ENCODE measurements at regions not wholly inside any gene's neighbourhood (a gene's known extent, or its start where the extent isn't known, plus 50 kb on each side); places are given as distances from the start of the nearest gene placed in this dataset.

GRCh38 chr16:25449802-25450201 lies 192.2 kb upstream of the ZKSCAN2 start:
- no peaks in the 10 kb centered on the region for H3K36me3 ChIP-seq (replicated peaks in 1 of 2; ENCODE audit: control insufficient read depth in 1 of 2, insufficient read depth in 2 of 2, low read length in 1 of 2)
- no peak for TF ChIP-seq RXRA (IDR thresholded peaks at IDR 0.05; ENCODE audit: borderline replicate concordance, low read depth)
- no peak for TF ChIP-seq JUND (IDR thresholded peaks at IDR 0.05)
- TF ChIP-seq PBX3 (IDR thresholded peaks at IDR 0.05), result no peak
- TF ChIP-seq USF1 (IDR thresholded peaks at IDR 0.05; ENCODE audit: borderline replicate concordance, low read depth), result no peak
- no peak for TF ChIP-seq FOSL2 (IDR thresholded peaks at IDR 0.05; ENCODE audit: borderline replicate concordance, low read depth)
- TF ChIP-seq, protein P1, sequence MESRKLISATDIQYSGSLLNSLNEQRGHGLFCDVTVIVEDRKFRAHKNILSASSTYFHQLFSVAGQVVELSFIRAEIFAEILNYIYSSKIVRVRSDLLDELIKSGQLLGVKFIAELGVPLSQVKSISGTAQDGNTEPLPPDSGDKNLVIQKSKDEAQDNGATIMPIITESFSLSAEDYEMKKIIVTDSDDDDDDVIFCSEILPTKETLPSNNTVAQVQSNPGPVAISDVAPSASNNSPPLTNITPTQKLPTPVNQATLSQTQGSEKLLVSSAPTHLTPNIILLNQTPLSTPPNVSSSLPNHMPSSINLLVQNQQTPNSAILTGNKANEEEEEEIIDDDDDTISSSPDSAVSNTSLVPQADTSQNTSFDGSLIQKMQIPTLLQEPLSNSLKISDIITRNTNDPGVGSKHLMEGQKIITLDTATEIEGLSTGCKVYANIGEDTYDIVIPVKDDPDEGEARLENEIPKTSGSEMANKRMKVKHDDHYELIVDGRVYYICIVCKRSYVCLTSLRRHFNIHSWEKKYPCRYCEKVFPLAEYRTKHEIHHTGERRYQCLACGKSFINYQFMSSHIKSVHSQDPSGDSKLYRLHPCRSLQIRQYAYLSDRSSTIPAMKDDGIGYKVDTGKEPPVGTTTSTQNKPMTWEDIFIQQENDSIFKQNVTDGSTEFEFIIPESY (IDR thresholded peaks at IDR 0.05; ENCODE audit: borderline replicate concordance, low read depth), result no peak
- no peak for TF ChIP-seq USF2 (IDR thresholded peaks at IDR 0.05; ENCODE audit: borderline replicate concordance, low read depth, low read length)
- TF ChIP-seq POLR2AphosphoS5 (IDR thresholded peaks at IDR 0.05; ENCODE audit: low read depth, low read length), result no peak
- TF ChIP-seq NRF1 (IDR thresholded peaks at IDR 0.05; ENCODE audit: low read depth, low read length), result no peak
- no peak for TF ChIP-seq TEAD4 (IDR thresholded peaks at IDR 0.05; ENCODE audit: borderline replicate concordance, insufficient read depth)
- no peak for TF ChIP-seq TAF1 (IDR thresholded peaks at IDR 0.05; ENCODE audit: borderline replicate concordance, low read depth, low read length)
- H3K4me2 ChIP-seq, result no peak overlapping the region
- H3F3A ChIP-seq (replicated peaks; ENCODE audit: insufficient read depth), result no peaks in the 10 kb centered on the region
- H3K79me2 ChIP-seq (ENCODE audit: insufficient read depth), result no peaks in the 10 kb centered on the region
- H3K27me3 ChIP-seq (ENCODE audit: insufficient read depth), result no peaks in the 10 kb centered on the region
- no peaks in the 10 kb centered on the region for H3K9me3 ChIP-seq
- CTCF ChIA-PET, result no interaction called here
- H3K9me2 ChIP-seq, result no peaks in the 10 kb centered on the region; the same call in 1 of the 2 replicates
- no peak overlapping the region for H3K4me3 ChIP-seq (ENCODE audit: low read depth in 2 of 2, low read length in 1 of 2)
- no peak overlapping the region for H2AFZ ChIP-seq (ENCODE audit: low read depth)
- H4K20me1 ChIP-seq (ENCODE audit: insufficient read depth), result no peaks in the 10 kb centered on the region
- WGBS (ENCODE audit: low lambda C conversion rate), result 12% methylated on average over 2 of the region's 2 CpGs
- H3K9ac ChIP-seq, result no peak overlapping the region
- no peak overlapping the region for H3K27ac ChIP-seq (ENCODE audit: low read depth in 2 of 2, low read length in 1 of 2)
- DNase-seq, result no peak
- H3K4me1 ChIP-seq (ENCODE audit: control insufficient read depth in 1 of 2, insufficient read depth in 2 of 2, low read depth in 1 of 2, low read length in 1 of 2), result no peaks in the 10 kb centered on the region
- POLR2A ChIA-PET, result no interaction called here

GRCh38 chr16:25443994-25444393 lies 186.3 kb upstream of the ZKSCAN2 start:
- 2% methylated on average over 4 of the region's 4 CpGs for WGBS (ENCODE audit: low lambda C conversion rate)
- TF ChIP-seq, protein P2, sequence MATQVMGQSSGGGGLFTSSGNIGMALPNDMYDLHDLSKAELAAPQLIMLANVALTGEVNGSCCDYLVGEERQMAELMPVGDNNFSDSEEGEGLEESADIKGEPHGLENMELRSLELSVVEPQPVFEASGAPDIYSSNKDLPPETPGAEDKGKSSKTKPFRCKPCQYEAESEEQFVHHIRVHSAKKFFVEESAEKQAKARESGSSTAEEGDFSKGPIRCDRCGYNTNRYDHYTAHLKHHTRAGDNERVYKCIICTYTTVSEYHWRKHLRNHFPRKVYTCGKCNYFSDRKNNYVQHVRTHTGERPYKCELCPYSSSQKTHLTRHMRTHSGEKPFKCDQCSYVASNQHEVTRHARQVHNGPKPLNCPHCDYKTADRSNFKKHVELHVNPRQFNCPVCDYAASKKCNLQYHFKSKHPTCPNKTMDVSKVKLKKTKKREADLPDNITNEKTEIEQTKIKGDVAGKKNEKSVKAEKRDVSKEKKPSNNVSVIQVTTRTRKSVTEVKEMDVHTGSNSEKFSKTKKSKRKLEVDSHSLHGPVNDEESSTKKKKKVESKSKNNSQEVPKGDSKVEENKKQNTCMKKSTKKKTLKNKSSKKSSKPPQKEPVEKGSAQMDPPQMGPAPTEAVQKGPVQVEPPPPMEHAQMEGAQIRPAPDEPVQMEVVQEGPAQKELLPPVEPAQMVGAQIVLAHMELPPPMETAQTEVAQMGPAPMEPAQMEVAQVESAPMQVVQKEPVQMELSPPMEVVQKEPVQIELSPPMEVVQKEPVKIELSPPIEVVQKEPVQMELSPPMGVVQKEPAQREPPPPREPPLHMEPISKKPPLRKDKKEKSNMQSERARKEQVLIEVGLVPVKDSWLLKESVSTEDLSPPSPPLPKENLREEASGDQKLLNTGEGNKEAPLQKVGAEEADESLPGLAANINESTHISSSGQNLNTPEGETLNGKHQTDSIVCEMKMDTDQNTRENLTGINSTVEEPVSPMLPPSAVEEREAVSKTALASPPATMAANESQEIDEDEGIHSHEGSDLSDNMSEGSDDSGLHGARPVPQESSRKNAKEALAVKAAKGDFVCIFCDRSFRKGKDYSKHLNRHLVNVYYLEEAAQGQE (IDR thresholded peaks at IDR 0.05; ENCODE audit: low read depth, low read length), result no peak
- TF ChIP-seq, protein P3, sequence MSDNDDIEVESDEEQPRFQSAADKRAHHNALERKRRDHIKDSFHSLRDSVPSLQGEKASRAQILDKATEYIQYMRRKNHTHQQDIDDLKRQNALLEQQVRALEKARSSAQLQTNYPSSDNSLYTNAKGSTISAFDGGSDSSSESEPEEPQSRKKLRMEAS (IDR thresholded peaks at IDR 0.05; ENCODE audit: low read depth), result no peak
- TF ChIP-seq RAD21 (IDR thresholded peaks at IDR 0.05; ENCODE audit: low read length), result no peak
- Histone ChIP-seq H3K9me2 (no peaks in the 10 kb centered on the region), H3K4me1 (ENCODE audit: control insufficient read depth in 1 of 2, insufficient read depth in 2 of 2, low read depth in 1 of 2, low read length in 1 of 2) (no peaks in the 10 kb centered on the region), H3K9me3 (no peaks in the 10 kb centered on the region), H3K4me3 (ENCODE audit: low read depth in 2 of 2, low read length in 1 of 2) (no peak overlapping the region), H3K79me2 (ENCODE audit: insufficient read depth) (no peaks in the 10 kb centered on the region), H3K36me3 (replicated peaks in 1 of 2; ENCODE audit: control insufficient read depth in 1 of 2, insufficient read depth in 2 of 2, low read length in 1 of 2) (no peaks in the 10 kb centered on the region), H3K27ac (ENCODE audit: low read depth in 2 of 2, low read length in 1 of 2) (no peak overlapping the region), H3K4me2 (no peak overlapping the region), H3F3A (replicated peaks; ENCODE audit: insufficient read depth) (no peaks in the 10 kb centered on the region), H3K9ac (no peak overlapping the region), H2AFZ (ENCODE audit: low read depth) (no peak overlapping the region), H3K27me3 (ENCODE audit: insufficient read depth) (no peaks in the 10 kb centered on the region), H4K20me1 (ENCODE audit: insufficient read depth) (no peaks in the 10 kb centered on the region)
- POLR2A ChIA-PET, result no interaction called here
- CTCF ChIA-PET, result no interaction called here
- no peak for DNase-seq

Measured in SK-N-SH (cell line).